Parathyroid adenoma (tissue), 2 donors: ENCODE measurements at regions not wholly inside any gene's neighbourhood (a gene's known extent, or its start where the extent isn't known, plus 50 kb on each side); places are given as distances from the start of the nearest gene placed in this dataset.
"Not testable (repeated sequence)": the region's sequence is repeated elsewhere in the genome, so short reads cannot be mapped to it uniquely, and the experiment has no call there.

ENCODE experiments used
- H2AFZ ChIP-seq: fragments of 300-600 bp; sonication (generic); one replicate; pipeline ENCODE4 v1.7.0; 2017; ENCODE audit warnings: antibody characterized with exemption, mild to moderate bottlenecking
- H3K27ac ChIP-seq: fragments of 300-600 bp; sonication (generic); one replicate; pipeline ENCODE4 v1.7.0; 2017
- H3K27me3 ChIP-seq: fragments of 300-600 bp; sonication (generic); one replicate; pipeline ENCODE4 v1.7.0; 2017; ENCODE audit warnings: low read length; ENCODE audit not compliant: control insufficient read depth, insufficient read depth
- H3K36me3 ChIP-seq: fragments of 300-600 bp; sonication (generic); one replicate; pipeline ENCODE4 v1.7.0; 2017; ENCODE audit warnings: low read length; ENCODE audit not compliant: control insufficient read depth, insufficient read depth
- H3K4me1 ChIP-seq: fragments of 300-600 bp; sonication (generic); one replicate; pipeline ENCODE4 v1.7.0; 2017; ENCODE audit warnings: control low read depth
- H3K4me2 ChIP-seq: fragments of 300-600 bp; sonication (generic); one replicate; pipeline ENCODE4 v1.7.0; 2017; ENCODE audit warnings: low read length
- H3K4me3 ChIP-seq: fragments of 300-600 bp; sonication (generic); one replicate; pipeline ENCODE4 v1.7.0; 2017; ENCODE audit warnings: low read depth, low read length
- H3K79me2 ChIP-seq: fragments of 300-600 bp; sonication (generic); one replicate; pipeline ENCODE4 v1.7.0; 2017; ENCODE audit warnings: control low read depth
- H3K9ac ChIP-seq: fragments of 300-600 bp; sonication (generic); one replicate; pipeline ENCODE4 v1.7.0; 2017; ENCODE audit warnings: mild to moderate bottlenecking
- H3K9me3 ChIP-seq: fragments of 300-600 bp; sonication (generic); one replicate; pipeline ENCODE4 v1.7.0; 2017; ENCODE audit warnings: low read length; ENCODE audit not compliant: control insufficient read depth
- CTCF ChIP-seq: fragments of 300-600 bp; sonication (generic); IDR thresholded peaks from one replicate; pipeline ENCODE4 v1.7.0; 2017; ENCODE audit warnings: antibody characterized with exemption, mild to moderate bottlenecking
- donor health status: primary hyperparathyroidism.

- Histone ChIP-seq H3K36me3 (no peaks in the 10 kb centered on the region), H3K27me3 (no peaks in the 10 kb centered on the region), H3K9me3 (no peaks in the 10 kb centered on the region), H3K4me3 (no peak overlapping the region), H3K9ac (no peak overlapping the region), H3K27ac (no peak overlapping the region), H3K4me1 (no peaks in the 10 kb centered on the region), H3K79me2 (no peaks in the 10 kb centered on the region), H3K4me2 (no peak overlapping the region), H2AFZ (no peak overlapping the region)
- no peak for TF ChIP-seq CTCF
Observed at GRCh38 chr3:127491909-127492308, 98.6 kb downstream of the TPRA1 start.

GRCh38 chr3:127491323-127491722 lies 99.2 kb downstream of the TPRA1 start:
- no peaks in the 10 kb centered on the region for H3K27me3 ChIP-seq
- H2AFZ ChIP-seq = no peak overlapping the region
- H3K4me2 ChIP-seq = no peak overlapping the region
- no peak overlapping the region for H3K27ac ChIP-seq
- no peak for TF ChIP-seq CTCF
- H3K4me3 ChIP-seq = no peak overlapping the region
- no peaks in the 10 kb centered on the region for H3K4me1 ChIP-seq
- H3K9me3 ChIP-seq = no peaks in the 10 kb centered on the region
- H3K79me2 ChIP-seq = no peaks in the 10 kb centered on the region
- no peaks in the 10 kb centered on the region for H3K36me3 ChIP-seq
- no peak overlapping the region for H3K9ac ChIP-seq

GRCh38 chr3:127491024-127491305 lies 99.6 kb downstream of the TPRA1 start:
- not testable (repeated sequence) for H3K9ac ChIP-seq, H3K4me3 ChIP-seq, H3K36me3 ChIP-seq, H3K4me2 ChIP-seq, H3K9me3 ChIP-seq, H3K4me1 ChIP-seq, H3K27me3 ChIP-seq, H3K79me2 ChIP-seq, H3K27ac ChIP-seq, H2AFZ ChIP-seq

- Histone ChIP-seq H3K4me3 (no peak overlapping the region), H2AFZ (no peak overlapping the region), H3K4me2 (no peak overlapping the region), H3K4me1 (no peaks in the 10 kb centered on the region), H3K27me3 (no peaks in the 10 kb centered on the region), H3K9me3 (no peaks in the 10 kb centered on the region), H3K79me2 (no peaks in the 10 kb centered on the region), H3K27ac (no peak overlapping the region), H3K9ac (no peak overlapping the region), H3K36me3 (no peaks in the 10 kb centered on the region)
- no peak for TF ChIP-seq CTCF
Observed at GRCh38 chr3:127490271-127491023, 100.1 kb downstream of the TPRA1 start.

GRCh38 chr3:127489357-127489756 lies 101.2 kb downstream of the TPRA1 start:
- no peaks in the 10 kb centered on the region for H3K4me1 ChIP-seq
- no peak overlapping the region for H3K4me3 ChIP-seq
- no peaks in the 10 kb centered on the region for H3K79me2 ChIP-seq
- H3K27me3 ChIP-seq = no peaks in the 10 kb centered on the region
- no peak overlapping the region for H3K9ac ChIP-seq
- TF ChIP-seq CTCF = no peak
- H3K36me3 ChIP-seq = no peaks in the 10 kb centered on the region
- H3K27ac ChIP-seq = no peak overlapping the region
- H3K4me2 ChIP-seq = no peak overlapping the region
- no peaks in the 10 kb centered on the region for H3K9me3 ChIP-seq
- H2AFZ ChIP-seq = no peak overlapping the region
